HepG2 (cell line): ENCODE measurements at regions not wholly inside any gene's neighbourhood (a gene's known extent, or its start where the extent isn't known, plus 50 kb on each side); places are given as distances from the start of the nearest gene placed in this dataset.

Experiments
- ATAC-seq: fragments of 200-7000 bp; cut with Tn5 transposase; 3 replicates; pipeline ENCODE4 v1.9.1; 2020; ENCODE audit warnings: mild to moderate bottlenecking, moderate library complexity
- BruUV-seq: library from RNA; stranded (reverse); fragments of 400-500 nt; replicated peaks from 2 replicates; lab custom pipeline; 2021; lab: Mats Ljungman, UMichigan
- CTCF ChIA-PET: fragments of 300-600 bp; formaldehyde crosslinking; extraction: SDS; loops from one replicate; lab custom pipeline; 2021; ENCODE audit warnings: low total read pairs, inconsistent platforms, low intra/inter-chr PET ratio; lab: Yijun Ruan, JAX
- POLR2A ChIA-PET: fragments of 350-600 bp; sonication (Branson Sonifier 250); formaldehyde crosslinking; loops from one replicate; lab custom pipeline; 2020; ENCODE audit warnings: antibody characterized with exemption, inconsistent platforms; lab: Yijun Ruan, JAX
- DNase-seq: peaks from one replicate; pipeline ENCODE4 v3.0.0-alpha.2; 2015; ENCODE audit warnings: low spot score
- FAIRE-seq: peaks from 3 replicates; lab custom pipeline; 2011; peaks lifted over from hg19 to GRCh38; lab: Jason Lieb, UNC
- H2AFZ ChIP-seq: one replicate; pipeline ENCODE4 v1.6.1; 2011; ENCODE audit warnings: low read length, inconsistent platforms
- H3K27ac ChIP-seq: fragments of 300-600 bp; 3 replicates; pipeline ENCODE4 v1.8.0; 2011; ENCODE audit warnings: mixed run types, mild to moderate bottlenecking, mixed read lengths, low read length, inconsistent platforms; ENCODE audit not compliant: insufficient read depth; ENCODE audit errors: extremely low read length
- H3K27me3 ChIP-seq, 2 experiments: fragments of 200-600 bp in 1 of 2; 2 replicates in 1 of 2; 3 replicates in 1 of 2; pipeline versions ENCODE4 v1.6.0 to v1.8.0; 2011; ENCODE audit warnings: low read length in 2 of 2, mild to moderate bottlenecking in 2 of 2, moderate library complexity in 2 of 2, inconsistent platforms in 1 of 2; ENCODE audit not compliant: insufficient read depth in 2 of 2, control insufficient read depth in 1 of 2
- H3K36me3 ChIP-seq, 2 experiments: fragments of 200-600 bp in 1 of 2; replicated peaks in 1 of 2; 2 replicates in 1 of 2; 3 replicates in 1 of 2; pipeline versions ENCODE4 v1.5.1 to v1.8.0; 2011; ENCODE audit warnings: low read length in 2 of 2, inconsistent platforms in 1 of 2; ENCODE audit not compliant: insufficient read depth in 2 of 2, control insufficient read depth in 1 of 2
- H3K4me1 ChIP-seq: 2 replicates; pipeline ENCODE4 v1.5.1; 2012; ENCODE audit warnings: low read length, inconsistent platforms; ENCODE audit not compliant: insufficient read depth
- H3K4me2 ChIP-seq: 2 replicates; pipeline ENCODE4 v1.6.0; 2011; ENCODE audit warnings: low read depth, low read length, inconsistent platforms
- H3K4me3 ChIP-seq, 3 experiments: fragments of 200-600 bp in 1 of 3; sonication (generic), shearing (Covaris generic) in 1 of 3; replicated peaks in 1 of 3; 2 replicates each; pipeline ENCODE4 v1.5.1; 2011 to 2016; ENCODE audit warnings: low read length in 3 of 3, inconsistent platforms in 2 of 3, low read depth in 2 of 3, mild to moderate bottlenecking in 2 of 3, control low read depth in 1 of 3, mixed read lengths in 1 of 3; ENCODE audit not compliant: insufficient read depth in 1 of 3
- H3K79me2 ChIP-seq: one replicate; pipeline ENCODE4 v1.6.1; 2011; ENCODE audit warnings: low read length, inconsistent platforms; ENCODE audit not compliant: insufficient read depth
- H3K9ac ChIP-seq: 2 replicates; pipeline ENCODE4 v1.6.0; 2011; ENCODE audit warnings: mild to moderate bottlenecking, low read depth, low read length, inconsistent platforms; ENCODE audit not compliant: insufficient read depth
- H3K9me3 ChIP-seq: 2 replicates; pipeline ENCODE4 v1.5.1; 2012; ENCODE audit warnings: mild to moderate bottlenecking, low read length
- H4K20me1 ChIP-seq: 2 replicates; pipeline ENCODE4 v1.6.0; 2011; ENCODE audit warnings: inconsistent platforms, mild to moderate bottlenecking, low read length, moderate library complexity; ENCODE audit not compliant: insufficient read depth
- ASH2L ChIP-seq: fragments of 300-600, 200-600 bp; sonication (generic); IDR thresholded peaks from 2 replicates; pipeline ENCODE4 v1.7.0; 2017; ENCODE audit warnings: low read depth, mild to moderate bottlenecking, moderate library complexity, mixed read lengths, low read length; ENCODE audit not compliant: insufficient read length
- JDP2 ChIP-seq: sonication (generic); formaldehyde crosslinking; IDR thresholded peaks from 2 replicates; pipeline ENCODE4 v1.8.1; 2022; ENCODE audit warnings: missing genetic modification reagents, borderline replicate concordance
- NONO ChIP-seq, 2 experiments: fragments of 450-650 bp in 1 of 2; sonication (generic) in 1 of 2; formaldehyde crosslinking in 1 of 2; IDR thresholded peaks in 1 of 2; conservative IDR thresholded peaks in 1 of 2; 2 replicates each; pipeline versions ENCODE4 v1.6.1 to v1.8.0; 2017 to 2022; ENCODE audit warnings: mild to moderate bottlenecking in 1 of 2, missing genetic modification reagents in 1 of 2, moderate library complexity in 1 of 2
- SAFB2 ChIP-seq: sonication (generic); formaldehyde crosslinking; IDR thresholded peaks from 2 replicates; pipeline ENCODE4 v1.5.1; 2020; ENCODE audit warnings: missing genetic modification reagents, low read depth, mild to moderate bottlenecking, borderline replicate concordance
- SRSF4 ChIP-seq: fragments of 200-400 bp; formaldehyde crosslinking; IDR thresholded peaks from one replicate; pipeline ENCODE4 v1.6.1; 2018; ENCODE audit warnings: mild to moderate bottlenecking, low read depth, low read length, moderate library complexity; ENCODE audit not compliant: poor library complexity, severe bottlenecking
- TIGD3 ChIP-seq: sonication (generic); formaldehyde crosslinking; IDR thresholded peaks from 2 replicates; pipeline ENCODE4 v1.5.1; 2020; ENCODE audit warnings: mild to moderate bottlenecking, missing genetic modification reagents, borderline replicate concordance
- TRIM24 ChIP-seq: sonication (generic); formaldehyde crosslinking; IDR thresholded peaks from 2 replicates; pipeline ENCODE4 v1.8.0; 2022; ENCODE audit warnings: mild to moderate bottlenecking, missing genetic modification reagents
- ZBTB46 ChIP-seq: sonication (generic); formaldehyde crosslinking; IDR thresholded peaks from 2 replicates; pipeline ENCODE4 v1.4.0; 2020; ENCODE audit warnings: mild to moderate bottlenecking, missing genetic modification reagents, borderline replicate concordance
- ZFP36 ChIP-seq: fragments of 150-350 bp; IDR thresholded peaks from 2 replicates; pipeline ENCODE4 v1.6.1; 2018; ENCODE audit warnings: borderline replicate concordance, low read length, low read depth; ENCODE audit not compliant: partially characterized antibody
- ZFP90 ChIP-seq: sonication (generic); formaldehyde crosslinking; IDR thresholded peaks from 2 replicates; pipeline ENCODE4 v1.8.0; 2022; ENCODE audit warnings: missing genetic modification reagents, mild to moderate bottlenecking, inconsistent platforms, borderline replicate concordance
- ZNF547 ChIP-seq: sonication (generic); formaldehyde crosslinking; IDR thresholded peaks from 2 replicates; pipeline ENCODE4 v1.5.1; 2020; ENCODE audit warnings: mild to moderate bottlenecking, missing genetic modification reagents
- ZNF605 ChIP-seq: sonication (generic); formaldehyde crosslinking; IDR thresholded peaks from 2 replicates; pipeline ENCODE4 v1.8.0; 2022; ENCODE audit warnings: mild to moderate bottlenecking, missing genetic modification reagents
- ZNF784 ChIP-seq: sonication (generic); formaldehyde crosslinking; IDR thresholded peaks from 2 replicates; pipeline ENCODE4 v1.5.1; 2020; ENCODE audit warnings: missing genetic modification reagents, mild to moderate bottlenecking, borderline replicate concordance
- ZNF792 ChIP-seq: IDR thresholded peaks from 2 replicates; pipeline ENCODE4 v1.6.1; 2016
- ZSCAN12 ChIP-seq: sonication (generic); formaldehyde crosslinking; IDR thresholded peaks from 2 replicates; pipeline ENCODE4 v1.9.0; 2021; ENCODE audit warnings: mild to moderate bottlenecking, missing genetic modification reagents
- WGBS: methylation state at CpG from one replicate; pipeline ENCODE4 v1.1.6; 2017; ENCODE audit warnings: low lambda C conversion rate; 5-methylcytosine and 5-hydroxymethylcytosine counted together
- in situ Hi-C: cut with HindIII; loops from 2 replicates; pipeline ENCODE4 v1.10.0; 2017; ENCODE audit warnings: low pct_unique_long_range_greater_than_20kb; ENCODE audit not compliant: extremely low pct_ligation_motif_present
- intact Hi-C: fragments of 100-400 bp; cut with micrococcal nuclease; formaldehyde crosslinking; loops from one replicate; pipeline ENCODE4 v1.10.0; 2022; ENCODE audit not compliant: unreplicated experiment

- POLR2A ChIA-PET = no interaction called here
- ATAC-seq (no peak), FAIRE-seq (no peak), DNase-seq (no peak)
- H3K4me1 ChIP-seq = peaks cover 8% of the 10 kb centered on the region
- in situ Hi-C loops = no loop called here
- BruUV-seq = no TSS peak
- no peaks in the 10 kb centered on the region; a peak in 1 of 5 replicates for H3K27me3 ChIP-seq
- CTCF ChIA-PET = no interaction called here
- no peak overlapping the region for H3K4me2 ChIP-seq
- 8% methylated on average over 10 of the region's 10 CpGs for WGBS
- intact Hi-C loops = no loop called here
- no peak overlapping the region for H2AFZ ChIP-seq
- no peaks in the 10 kb centered on the region for H4K20me1 ChIP-seq
- no peaks in the 10 kb centered on the region for H3K9me3 ChIP-seq
- no peaks in the 10 kb centered on the region for H3K36me3 ChIP-seq
- no peak overlapping the region for H3K9ac ChIP-seq
- no peak for TF ChIP-seq ZNF547 (CRISPR knock-in tag)
- no peak for TF ChIP-seq ZFP36
- TF ChIP-seq ZNF792 (CRISPR knock-in tag) = no peak
- no peak for TF ChIP-seq SAFB2 (CRISPR knock-in tag)
- TF ChIP-seq NONO (IDR thresholded peaks at IDR 0.05) = no peak
- no peak for TF ChIP-seq NONO (CRISPR knock-in tag; conservative IDR thresholded peaks at IDR 0.05)
- no peak for TF ChIP-seq ZFP90
- no peak for TF ChIP-seq TRIM24 (CRISPR knock-in tag)
- TF ChIP-seq ASH2L = no peak
- no peak for TF ChIP-seq ZNF784 (CRISPR knock-in tag)
- no peak for TF ChIP-seq ZNF605 (CRISPR knock-in tag)
- TF ChIP-seq ZSCAN12 (CRISPR knock-in tag) = no peak
- TF ChIP-seq TIGD3 (CRISPR knock-in tag) = no peak
- no peak for TF ChIP-seq SRSF4
- no peak for TF ChIP-seq ZBTB46 (CRISPR knock-in tag)
- no peak for TF ChIP-seq JDP2 (CRISPR knock-in tag)
- H3K79me2 ChIP-seq = no peaks in the 10 kb centered on the region
- no peak overlapping the region for H3K4me3 ChIP-seq
- H3K27ac ChIP-seq = no peak overlapping the region
Measured at GRCh38 chr13:30071969-30072817, 221.8 kb upstream of the UBL3 start.
